Neural cell (in vitro differentiated cells): ENCODE measurements at regions not wholly inside any gene's neighbourhood (a gene's known extent, or its start where the extent isn't known, plus 50 kb on each side); places are given as distances from the start of the nearest gene placed in this dataset.

Experiments
- EP300 ChIP-seq: fragments of 450-650 bp; conservative IDR thresholded peaks from 2 replicates; pipeline ENCODE4 v1.6.1; 2014; ENCODE audit warnings: antibody characterized with exemption, mild to moderate bottlenecking, moderate library complexity; ENCODE audit not compliant: poor library complexity, severe bottlenecking
- TAF1 ChIP-seq: IDR thresholded peaks from 2 replicates; pipeline ENCODE4 v1.6.1; 2012; ENCODE audit warnings: low read depth

DNA sequence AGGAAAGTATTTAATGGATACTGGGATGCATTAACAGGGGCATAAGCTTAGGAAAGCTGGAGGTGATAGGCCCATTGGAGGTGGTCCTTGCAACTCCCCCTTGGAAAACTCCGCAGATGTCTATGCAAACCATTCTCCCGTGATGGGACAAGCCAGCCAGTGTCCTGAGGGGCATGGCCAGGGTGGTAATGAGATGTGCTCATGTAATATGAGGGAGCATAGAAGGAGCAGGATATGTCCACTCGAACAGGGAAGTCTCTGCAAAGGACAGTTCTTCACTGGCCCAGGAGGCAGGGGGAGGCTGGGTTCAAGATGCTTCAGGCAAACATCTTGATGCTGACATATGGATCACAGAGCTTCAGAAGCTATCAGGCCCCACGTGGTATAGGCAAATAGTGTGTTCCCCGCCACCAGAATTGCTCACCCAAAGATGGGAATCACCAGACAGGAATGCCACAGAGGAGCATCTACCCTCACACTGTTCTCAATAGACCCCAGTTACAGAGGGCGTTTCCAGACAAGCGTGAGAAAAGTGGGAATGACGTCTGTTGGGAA, 201.6 kb upstream of the CDH4 start:
- TF ChIP-seq EP300 (no peak), TAF1 (no peak)
